Activated naive CD4-positive, alpha-beta T cell treated with anti-CD3 and anti-CD28 coated beads, Interleukin-2, amount 50 U/mL, for 72 hours (primary cell): ENCODE measurements at regions not wholly inside any gene's neighbourhood (a gene's known extent, or its start where the extent isn't known, plus 50 kb on each side); places are given as distances from the start of the nearest gene placed in this dataset.
A peak's percentile ranks its signal among the peaks of the same experiment; 100 is the strongest.

Experiments used
- ATAC-seq, 2 donors: fragments of 150-1000 bp; cut with Tn5 transposase; 2 replicates each; pipeline ENCODE4 v1.10.0; 2021; ENCODE audit warnings: mild to moderate bottlenecking in 2 of 2, moderate library complexity in 2 of 2
- DNase-seq, 2 donors: peaks; one replicate each; pipeline ENCODE4 v3.0.0; 2021 to 2022; ENCODE audit warnings: low spot score in 2 of 2
- H3K27ac Mint-ChIP-seq, 2 donors: one replicate each; pipeline ENCODE4 v1.8.0; 2022; ENCODE audit warnings: mild to moderate bottlenecking in 2 of 2, mixed read lengths in 2 of 2
- H3K36me3 Mint-ChIP-seq, 2 donors: one replicate each; pipeline ENCODE4 v1.8.0; 2022; ENCODE audit warnings: mixed read lengths in 2 of 2
- H3K9me3 Mint-ChIP-seq, 2 donors: one replicate each; pipeline ENCODE4 v1.8.0; 2022; ENCODE audit warnings: mixed read lengths in 2 of 2

- ATAC-seq = peak in 1 of 2 donors; percentile 40
- H3K27ac Mint-ChIP-seq = no peak overlapping the region
- no peak for DNase-seq
These were observed 104.4 kb upstream of the ARHGAP24 start for GRCh38 chr4:85370400-85371032.

GRCh38 chr4:85372966-85373365, 102.0 kb upstream of the ARHGAP24 start:
- ATAC-seq = no peak
- Mint-ChIP-seq H3K36me3 (no peaks in the 10 kb centered on the region), H3K9me3 (peaks cover 3 to 5% of the 10 kb centered on the region in 2 donors), H3K27ac (no peak overlapping the region)
- DNase-seq = no peak

More at GRCh38 chr4:85370400-85371032, 104.4 kb upstream of the ARHGAP24 start:
- H3K36me3 Mint-ChIP-seq = no peaks in the 10 kb centered on the region
- H3K9me3 Mint-ChIP-seq = peaks cover 5 to 8% of the 10 kb centered on the region in 2 donors

GRCh38 chr4:85376285-85376684, 98.7 kb upstream of the ARHGAP24 start:
- Mint-ChIP-seq H3K36me3 (no peaks in the 10 kb centered on the region), H3K27ac (no peak overlapping the region), H3K9me3 (peaks cover 3 to 5% of the 10 kb centered on the region in 2 donors)
- no peak for DNase-seq
- no peak for ATAC-seq

- H3K36me3 Mint-ChIP-seq = no peaks in the 10 kb centered on the region
- ATAC-seq = no peak
- no peak overlapping the region for H3K27ac Mint-ChIP-seq
- peaks cover 3 to 10% of the 10 kb centered on the region in 2 donors for H3K9me3 Mint-ChIP-seq
- no peak for DNase-seq
These were observed 93.0 kb upstream of the ARHGAP24 start for GRCh38 chr4:85381968-85382367.

GRCh38 chr4:85391071-85391470, 83.9 kb upstream of the ARHGAP24 start:
- H3K36me3 Mint-ChIP-seq = no peaks in the 10 kb centered on the region

GRCh38 chr4:85391589-85392410, 83.2 kb upstream of the ARHGAP24 start:
- ATAC-seq (no peak), DNase-seq (no peak)
- Mint-ChIP-seq H3K9me3 (peaks cover 6 to 9% of the 10 kb centered on the region in 2 donors), H3K36me3 (no peaks in the 10 kb centered on the region), H3K27ac (no peak overlapping the region)

More at GRCh38 chr4:85391071-85391470, 83.9 kb upstream of the ARHGAP24 start:
- ATAC-seq (no peak), DNase-seq (no peak)
- H3K9me3 Mint-ChIP-seq = peaks cover 7 to 9% of the 10 kb centered on the region in 2 donors
- no peak overlapping the region for H3K27ac Mint-ChIP-seq

- Mint-ChIP-seq H3K27ac (no peak overlapping the region), H3K9me3 (peaks cover 0 to 3% of the 10 kb centered on the region in 2 donors), H3K36me3 (no peaks in the 10 kb centered on the region)
- DNase-seq (no peak), ATAC-seq (no peak)
These were observed 81.7 kb upstream of the ARHGAP24 start for GRCh38 chr4:85393201-85393600.

- ATAC-seq (no peak), DNase-seq (no peak)
- Mint-ChIP-seq H3K36me3 (no peaks in the 10 kb centered on the region), H3K9me3 (peaks cover 0 to 10% of the 10 kb centered on the region in 2 donors), H3K27ac (no peak overlapping the region)
These were observed 76.7 kb upstream of the ARHGAP24 start for GRCh38 chr4:85398276-85398675.

- H3K27ac Mint-ChIP-seq = no peak overlapping the region
- no peak for ATAC-seq
These were observed 75.7 kb upstream of the ARHGAP24 start for GRCh38 chr4:85399270-85399669.

GRCh38 chr4:85402371-85402770, 72.6 kb upstream of the ARHGAP24 start:
- Mint-ChIP-seq H3K9me3 (peaks cover 3 to 10% of the 10 kb centered on the region in 2 donors), H3K36me3 (no peaks in the 10 kb centered on the region), H3K27ac (no peak overlapping the region)
- DNase-seq = no peak
- ATAC-seq = no peak

More at GRCh38 chr4:85399270-85399669, 75.7 kb upstream of the ARHGAP24 start:
- no peaks in the 10 kb centered on the region for H3K36me3 Mint-ChIP-seq
- DNase-seq = no peak
- peaks cover 0 to 10% of the 10 kb centered on the region in 2 donors for H3K9me3 Mint-ChIP-seq

- ATAC-seq = no peak
- no peak for DNase-seq
- no peaks in the 10 kb centered on the region for H3K36me3 Mint-ChIP-seq
- no peak overlapping the region for H3K27ac Mint-ChIP-seq
- H3K9me3 Mint-ChIP-seq = peaks cover 0 to 3% of the 10 kb centered on the region in 2 donors
These were observed 68.8 kb upstream of the ARHGAP24 start for GRCh38 chr4:85406185-85406584.

GRCh38 chr4:85407546-85407945, 67.4 kb upstream of the ARHGAP24 start:
- no peak overlapping the region for H3K27ac Mint-ChIP-seq
- no peak for ATAC-seq
- peaks cover 0 to 9% of the 10 kb centered on the region in 2 donors for H3K9me3 Mint-ChIP-seq
- no peak for DNase-seq
- H3K36me3 Mint-ChIP-seq = no peaks in the 10 kb centered on the region

- DNase-seq (no peak), ATAC-seq (no peak)
- no peak overlapping the region for H3K27ac Mint-ChIP-seq
- no peaks in the 10 kb centered on the region for H3K36me3 Mint-ChIP-seq
- H3K9me3 Mint-ChIP-seq = peaks cover 0 to 9% of the 10 kb centered on the region in 2 donors
These were observed 66.6 kb upstream of the ARHGAP24 start for GRCh38 chr4:85408301-85408700.

GRCh38 chr4:85409251-85409650, 65.7 kb upstream of the ARHGAP24 start:
- Mint-ChIP-seq H3K9me3 (peaks cover 0 to 9% of the 10 kb centered on the region in 2 donors), H3K36me3 (no peaks in the 10 kb centered on the region), H3K27ac (no peak overlapping the region)
- DNase-seq (no peak), ATAC-seq (no peak)

GRCh38 chr4:85411386-85411785, 63.6 kb upstream of the ARHGAP24 start:
- H3K9me3 Mint-ChIP-seq = peaks cover 0 to 6% of the 10 kb centered on the region in 2 donors
- H3K27ac Mint-ChIP-seq = no peak overlapping the region
- ATAC-seq (no peak), DNase-seq (no peak)
- H3K36me3 Mint-ChIP-seq = no peaks in the 10 kb centered on the region

GRCh38 chr4:85414972-85415371, 60.0 kb upstream of the ARHGAP24 start:
- no peak for ATAC-seq
- DNase-seq = no peak
- Mint-ChIP-seq H3K27ac (no peak overlapping the region), H3K36me3 (no peaks in the 10 kb centered on the region), H3K9me3 (peaks cover 0 to 8% of the 10 kb centered on the region in 2 donors)

GRCh38 chr4:85416094-85416493, 58.9 kb upstream of the ARHGAP24 start:
- peaks cover 0 to 11% of the 10 kb centered on the region in 2 donors for H3K9me3 Mint-ChIP-seq
- DNase-seq (no peak), ATAC-seq (no peak)
- H3K36me3 Mint-ChIP-seq = no peaks in the 10 kb centered on the region
- H3K27ac Mint-ChIP-seq = no peak overlapping the region
